ENCODE measurements at regions not wholly inside any gene's neighbourhood (a gene's known extent, or its start where the extent isn't known, plus 50 kb on each side); places are given as distances from the start of the nearest gene placed in this dataset.
"Not testable (repeated sequence)": the region's sequence is repeated elsewhere in the genome, so short reads cannot be mapped to it uniquely, and the experiment has no call there.

DNA sequence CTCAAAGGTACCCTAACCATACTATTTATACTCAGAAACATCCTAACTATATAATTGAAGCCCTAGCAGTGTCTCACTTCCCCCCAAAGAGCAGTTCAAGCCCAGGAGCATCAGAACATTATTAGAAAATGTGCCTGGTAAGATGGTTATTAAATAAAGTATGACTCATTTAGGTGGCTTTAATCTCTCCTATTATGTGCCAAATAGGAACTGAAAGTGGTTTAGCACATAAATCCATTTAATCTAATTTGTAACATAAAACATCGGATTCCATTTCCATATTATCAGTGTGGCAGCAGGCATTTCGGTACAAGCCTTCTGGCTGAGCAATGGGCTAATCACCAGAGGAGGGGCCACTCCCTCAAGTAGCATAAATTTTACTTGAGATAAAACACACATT lies 395.2 kb upstream of the TMTC1 start:
- no peaks in the 10 kb centered on the region for H3K4me1 ChIP-seq (ENCODE audit: control insufficient read depth in 2 of 2, insufficient read depth in 2 of 2, low read length in 2 of 2)
- H3K27ac ChIP-seq (ENCODE audit: low read depth in 2 of 2, low read length in 2 of 2) = no peak overlapping the region
- H3K9ac ChIP-seq (ENCODE audit: low read depth in 1 of 2, low read length in 2 of 2) = no peak overlapping the region
- H3K4me3 ChIP-seq (ENCODE audit: low read length in 2 of 2) = no peak overlapping the region
- H3K9me3 ChIP-seq (ENCODE audit: control insufficient read depth in 2 of 2, low read length in 2 of 2) = peaks cover 0 to 3% of the 10 kb centered on the region in 2 donors
- no peaks in the 10 kb centered on the region for H3K36me3 ChIP-seq (ENCODE audit: control insufficient read depth in 2 of 2, insufficient read depth in 2 of 2, low read length in 2 of 2)
- no peaks in the 10 kb centered on the region for H3K27me3 ChIP-seq (ENCODE audit: control insufficient read depth in 2 of 2, insufficient read depth in 2 of 2, low read length in 2 of 2)

DNA sequence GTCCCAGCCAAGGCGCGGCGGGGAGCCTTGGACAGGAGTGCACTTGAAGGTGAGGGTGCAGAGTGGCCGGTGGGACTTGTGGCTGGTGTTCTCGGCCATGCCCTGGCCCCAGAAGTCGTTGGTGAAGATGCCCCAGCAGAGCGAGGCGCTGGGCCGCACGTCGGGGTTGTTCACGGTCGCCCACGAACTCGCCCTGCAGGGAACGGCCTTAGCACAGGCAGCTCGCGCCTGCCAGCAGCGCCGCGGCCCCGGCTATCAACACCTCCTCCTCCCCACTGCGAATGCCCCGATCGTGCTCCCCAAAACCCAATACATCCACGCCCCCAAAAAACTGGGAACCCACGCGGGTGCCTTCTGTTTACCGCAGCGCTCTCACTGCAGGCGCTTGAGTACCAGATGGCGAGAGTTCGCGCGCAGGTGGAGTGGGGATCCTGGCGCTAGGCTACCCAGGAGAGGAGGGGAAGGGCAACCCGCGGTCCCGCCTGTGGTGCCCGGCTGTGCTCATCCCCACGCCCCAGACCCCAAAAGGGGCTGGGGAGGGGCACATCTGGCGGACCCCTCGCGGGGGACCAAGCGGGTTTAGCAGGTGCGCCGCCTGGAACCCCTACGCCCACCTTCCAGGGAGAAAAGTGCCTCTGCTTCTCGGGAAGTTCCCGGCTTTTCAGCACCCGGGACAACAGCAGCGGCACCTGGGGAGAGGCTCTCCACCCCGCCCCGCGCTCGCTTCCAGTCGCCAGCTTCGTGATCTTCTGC lies 386.3 kb upstream of the TMTC1 start:
- H3K27ac ChIP-seq (ENCODE audit: low read depth in 2 of 2, low read length in 2 of 2) = no peak overlapping the region
- no peak overlapping the region for H3K9ac ChIP-seq (ENCODE audit: low read depth in 1 of 2, low read length in 2 of 2)
- H3K9me3 ChIP-seq (ENCODE audit: control insufficient read depth in 2 of 2, low read length in 2 of 2) = no peaks in the 10 kb centered on the region
- H3K4me1 ChIP-seq (ENCODE audit: control insufficient read depth in 2 of 2, insufficient read depth in 2 of 2, low read length in 2 of 2) = no peaks in the 10 kb centered on the region
- no peaks in the 10 kb centered on the region for H3K36me3 ChIP-seq (ENCODE audit: control insufficient read depth in 2 of 2, insufficient read depth in 2 of 2, low read length in 2 of 2)
- H3K4me3 ChIP-seq (ENCODE audit: low read length in 2 of 2) = no peak overlapping the region
- no peaks in the 10 kb centered on the region for H3K27me3 ChIP-seq (ENCODE audit: control insufficient read depth in 2 of 2, insufficient read depth in 2 of 2, low read length in 2 of 2)

DNA sequence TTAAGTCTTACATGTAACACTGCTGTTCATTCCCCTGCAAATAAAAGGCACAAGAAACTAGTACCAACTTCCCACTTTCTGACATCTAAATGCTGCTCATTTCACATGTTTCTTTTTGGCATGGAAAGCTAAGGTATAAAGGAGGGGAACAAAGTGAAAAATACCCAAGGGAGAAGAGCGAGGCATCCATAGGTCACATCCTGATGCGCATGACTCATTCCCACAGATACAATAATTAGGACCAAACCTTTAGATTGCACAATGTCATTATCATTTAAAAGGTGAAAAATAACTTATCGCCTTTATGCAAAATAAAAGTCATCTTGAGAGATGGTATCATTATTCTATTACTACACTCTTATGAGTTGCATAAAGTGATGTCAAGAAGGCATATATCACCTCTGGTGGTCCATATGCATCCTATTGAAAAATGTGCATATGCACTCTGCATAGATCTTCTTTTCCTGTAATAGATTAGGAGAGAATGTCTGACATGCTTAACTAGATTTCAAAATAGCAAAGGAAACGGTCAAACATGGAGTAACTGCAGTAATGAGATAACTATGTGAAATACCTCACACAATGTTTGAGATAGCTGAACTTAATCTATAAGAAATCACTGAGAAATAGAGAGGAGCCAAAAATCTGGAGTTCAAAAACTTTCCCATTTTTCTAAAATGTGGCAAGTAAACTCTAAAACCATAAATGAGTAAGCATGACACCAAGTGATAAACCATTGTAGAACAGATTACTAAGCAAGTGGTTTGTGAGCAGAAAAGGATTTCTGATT lies 382.5 kb upstream of the TMTC1 start:
- H3K9me3 ChIP-seq (ENCODE audit: control insufficient read depth in 2 of 2, low read length in 2 of 2) = no peaks in the 10 kb centered on the region
- no peaks in the 10 kb centered on the region for H3K36me3 ChIP-seq (ENCODE audit: control insufficient read depth in 2 of 2, insufficient read depth in 2 of 2, low read length in 2 of 2)
- no peak overlapping the region for H3K4me3 ChIP-seq (ENCODE audit: low read length in 2 of 2)
- no peak overlapping the region for H3K9ac ChIP-seq (ENCODE audit: low read depth in 1 of 2, low read length in 2 of 2)
- H3K27me3 ChIP-seq (ENCODE audit: control insufficient read depth in 2 of 2, insufficient read depth in 2 of 2, low read length in 2 of 2) = no peaks in the 10 kb centered on the region
- H3K4me1 ChIP-seq (ENCODE audit: control insufficient read depth in 2 of 2, insufficient read depth in 2 of 2, low read length in 2 of 2) = no peaks in the 10 kb centered on the region
- H3K27ac ChIP-seq (ENCODE audit: low read depth in 2 of 2, low read length in 2 of 2) = no peak overlapping the region

DNA sequence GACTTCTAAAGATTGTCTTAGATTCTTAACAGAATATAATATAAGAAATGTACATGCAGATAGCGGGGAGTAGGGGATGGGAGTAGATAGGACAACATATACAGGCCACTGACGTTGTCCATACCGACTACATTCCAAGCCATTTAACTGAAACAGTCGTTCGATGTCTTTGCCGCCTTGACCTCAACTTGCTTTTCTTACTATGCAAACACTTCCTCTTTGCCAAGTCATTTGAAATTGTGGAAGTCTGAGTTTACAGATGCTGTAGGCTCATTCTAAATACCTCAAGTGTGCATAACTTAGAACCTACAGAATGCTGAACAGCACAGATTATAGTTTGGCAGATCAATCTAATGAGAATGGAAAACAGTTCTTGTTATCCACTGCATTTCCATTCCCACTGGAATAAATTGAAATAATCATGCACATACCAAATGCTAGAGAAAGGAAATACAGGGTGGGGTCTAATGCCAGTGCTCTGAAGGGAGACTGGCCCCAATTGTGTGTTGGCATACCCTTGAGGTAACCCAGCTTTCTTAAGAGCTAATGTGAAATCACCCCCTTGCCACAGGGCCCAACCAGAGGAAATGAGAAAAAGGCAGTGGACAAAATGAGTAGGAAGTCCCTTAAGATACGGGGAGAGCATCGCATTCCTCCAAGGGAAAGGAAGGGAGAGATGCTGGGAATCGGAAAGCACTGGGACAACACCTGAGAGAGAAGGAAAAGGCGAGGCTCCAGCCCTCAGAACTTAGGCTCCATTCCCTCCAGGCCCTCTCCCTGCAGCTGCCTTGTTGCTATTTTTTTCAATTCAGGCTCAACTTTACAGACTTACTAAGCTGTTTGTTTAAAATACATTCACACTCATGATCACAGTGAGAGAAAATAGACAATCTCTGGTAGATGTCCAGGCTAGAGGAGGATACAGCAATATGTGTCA lies 380.9 kb upstream of the TMTC1 start:
- H3K4me1 ChIP-seq (ENCODE audit: control insufficient read depth in 2 of 2, insufficient read depth in 2 of 2, low read length in 2 of 2) = no peaks in the 10 kb centered on the region
- no peaks in the 10 kb centered on the region for H3K9me3 ChIP-seq (ENCODE audit: control insufficient read depth in 2 of 2, low read length in 2 of 2)
- H3K36me3 ChIP-seq (ENCODE audit: control insufficient read depth in 2 of 2, insufficient read depth in 2 of 2, low read length in 2 of 2) = no peaks in the 10 kb centered on the region
- H3K4me3 ChIP-seq (ENCODE audit: low read length in 2 of 2) = no peak overlapping the region
- H3K27ac ChIP-seq (ENCODE audit: low read depth in 2 of 2, low read length in 2 of 2) = no peak overlapping the region
- no peak overlapping the region for H3K9ac ChIP-seq (ENCODE audit: low read depth in 1 of 2, low read length in 2 of 2)
- no peaks in the 10 kb centered on the region for H3K27me3 ChIP-seq (ENCODE audit: control insufficient read depth in 2 of 2, insufficient read depth in 2 of 2, low read length in 2 of 2)

DNA sequence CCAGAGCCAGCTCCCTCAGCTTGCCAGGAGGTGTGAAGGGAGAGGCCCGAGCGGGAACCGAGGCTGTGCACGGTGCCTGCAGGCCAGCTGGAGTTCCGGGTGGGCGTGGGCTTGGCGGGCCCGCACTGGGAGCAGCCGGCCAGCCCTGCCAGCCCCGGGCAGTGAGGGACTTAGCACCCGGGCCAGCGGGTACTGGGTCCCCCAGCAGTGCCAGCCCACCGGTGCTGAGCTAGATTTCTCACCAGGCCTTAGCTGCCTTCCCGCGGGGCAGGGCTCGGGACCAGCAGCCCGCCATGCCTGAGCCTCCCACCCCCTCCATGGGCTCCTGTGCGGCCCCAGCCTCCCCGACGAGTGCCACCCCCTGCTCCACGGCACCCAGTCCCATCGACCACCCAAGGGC lies 373.1 kb upstream of the TMTC1 start:
- not testable (repeated sequence) for H3K4me3 ChIP-seq (ENCODE audit: low read length in 2 of 2); H3K9ac ChIP-seq (ENCODE audit: low read depth in 1 of 2, low read length in 2 of 2); H3K27me3 ChIP-seq (ENCODE audit: control insufficient read depth in 2 of 2, insufficient read depth in 2 of 2, low read length in 2 of 2); H3K27ac ChIP-seq (ENCODE audit: low read depth in 2 of 2, low read length in 2 of 2); H3K4me1 ChIP-seq (ENCODE audit: control insufficient read depth in 2 of 2, insufficient read depth in 2 of 2, low read length in 2 of 2); H3K9me3 ChIP-seq (ENCODE audit: control insufficient read depth in 2 of 2, low read length in 2 of 2); H3K36me3 ChIP-seq (ENCODE audit: control insufficient read depth in 2 of 2, insufficient read depth in 2 of 2, low read length in 2 of 2)

DNA sequence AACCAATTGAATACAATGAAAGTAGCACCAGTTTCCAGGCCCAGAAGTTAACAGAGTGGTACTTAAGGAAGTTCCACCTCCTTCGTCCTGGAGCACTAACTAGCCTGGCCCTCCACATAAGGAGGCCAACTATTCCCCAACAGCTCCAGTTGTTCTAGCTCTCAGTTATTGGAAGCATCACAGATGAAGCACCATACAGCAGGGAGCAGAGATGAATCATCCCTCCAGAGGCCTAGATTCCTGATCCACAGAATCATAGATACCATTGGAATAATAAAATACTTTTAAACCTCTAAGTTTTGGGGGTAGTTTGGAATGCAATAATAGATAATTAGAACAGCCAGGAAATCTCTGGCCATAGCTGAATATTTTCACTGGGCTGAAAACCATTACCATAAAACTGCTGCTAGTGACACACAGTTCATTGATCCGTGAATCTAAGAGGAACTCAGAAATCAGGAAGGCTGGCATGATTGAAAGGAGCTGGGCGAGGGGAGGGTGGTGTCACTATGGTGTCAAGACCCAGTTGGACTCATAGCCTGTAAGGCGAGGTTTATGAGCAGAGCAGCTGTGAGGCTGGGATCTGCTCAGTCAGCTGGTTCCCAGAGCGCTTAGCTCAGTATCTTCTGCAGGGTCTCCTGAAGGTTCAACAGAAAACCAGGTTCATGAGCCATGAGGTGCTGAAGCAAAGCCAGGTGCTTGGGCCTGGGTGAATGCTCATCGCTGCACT lies 371.4 kb upstream of the TMTC1 start:
- no peaks in the 10 kb centered on the region for H3K27me3 ChIP-seq (ENCODE audit: control insufficient read depth in 2 of 2, insufficient read depth in 2 of 2, low read length in 2 of 2)
- no peak overlapping the region for H3K27ac ChIP-seq (ENCODE audit: low read depth in 2 of 2, low read length in 2 of 2)
- no peaks in the 10 kb centered on the region for H3K36me3 ChIP-seq (ENCODE audit: control insufficient read depth in 2 of 2, insufficient read depth in 2 of 2, low read length in 2 of 2)

DNA sequence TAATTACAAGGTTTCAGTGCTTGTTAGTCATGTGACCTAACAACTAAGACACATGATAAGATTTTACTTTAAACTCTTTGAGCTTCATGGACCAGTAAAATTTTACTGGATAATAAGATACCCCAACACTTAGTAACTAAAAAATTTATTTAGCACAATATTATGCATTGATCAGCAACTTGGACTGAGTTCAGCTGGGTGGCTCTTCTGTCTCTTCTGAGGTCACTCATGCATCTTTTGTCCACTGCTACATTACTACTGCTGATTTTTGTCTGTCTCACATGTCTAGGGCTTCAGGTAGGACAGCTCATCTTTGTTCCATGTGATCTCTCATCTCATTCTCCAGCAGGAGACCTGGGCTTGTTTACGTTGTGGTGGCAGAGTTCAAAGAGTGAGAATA lies 370.2 kb upstream of the TMTC1 start:
- Histone ChIP-seq H3K27ac (ENCODE audit: low read depth in 2 of 2, low read length in 2 of 2) (no peak overlapping the region), H3K9me3 (ENCODE audit: control insufficient read depth in 2 of 2, low read length in 2 of 2) (no peaks in the 10 kb centered on the region), H3K36me3 (ENCODE audit: control insufficient read depth in 2 of 2, insufficient read depth in 2 of 2, low read length in 2 of 2) (no peaks in the 10 kb centered on the region), H3K27me3 (ENCODE audit: control insufficient read depth in 2 of 2, insufficient read depth in 2 of 2, low read length in 2 of 2) (no peaks in the 10 kb centered on the region), H3K4me1 (ENCODE audit: control insufficient read depth in 2 of 2, insufficient read depth in 2 of 2, low read length in 2 of 2) (no peaks in the 10 kb centered on the region), H3K9ac (ENCODE audit: low read depth in 1 of 2, low read length in 2 of 2) (no peak overlapping the region), H3K4me3 (ENCODE audit: low read length in 2 of 2) (no peak overlapping the region)

More for the DNA sequence above, 371.4 kb upstream of the TMTC1 start:
- Histone ChIP-seq H3K9me3 (ENCODE audit: control insufficient read depth in 2 of 2, low read length in 2 of 2) (no peaks in the 10 kb centered on the region), H3K4me1 (ENCODE audit: control insufficient read depth in 2 of 2, insufficient read depth in 2 of 2, low read length in 2 of 2) (no peaks in the 10 kb centered on the region), H3K4me3 (ENCODE audit: low read length in 2 of 2) (no peak overlapping the region), H3K9ac (ENCODE audit: low read depth in 1 of 2, low read length in 2 of 2) (no peak overlapping the region)

DNA sequence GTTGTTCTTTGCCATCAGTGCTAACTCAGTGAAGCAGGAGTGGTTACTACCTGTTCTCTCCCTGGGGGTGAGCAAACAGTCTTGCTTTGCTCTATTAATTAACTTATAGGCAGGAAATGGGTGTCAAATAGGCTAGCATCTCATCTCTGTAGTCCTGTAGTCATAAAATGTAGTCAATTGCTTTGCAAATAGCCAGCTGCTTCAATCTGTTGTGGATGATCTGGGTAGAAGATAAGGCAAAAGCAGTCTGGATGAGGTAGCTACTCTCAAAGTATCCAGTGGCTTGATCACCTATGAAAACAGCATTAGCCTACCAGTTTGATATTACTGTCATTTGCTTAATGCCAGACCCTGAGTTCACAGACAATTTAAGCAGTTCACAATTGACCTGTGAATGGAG lies 369.0 kb upstream of the TMTC1 start:
- Histone ChIP-seq H3K36me3 (ENCODE audit: control insufficient read depth in 2 of 2, insufficient read depth in 2 of 2, low read length in 2 of 2) (no peaks in the 10 kb centered on the region), H3K4me1 (ENCODE audit: control insufficient read depth in 2 of 2, insufficient read depth in 2 of 2, low read length in 2 of 2) (no peaks in the 10 kb centered on the region), H3K27me3 (ENCODE audit: control insufficient read depth in 2 of 2, insufficient read depth in 2 of 2, low read length in 2 of 2) (no peaks in the 10 kb centered on the region), H3K27ac (ENCODE audit: low read depth in 2 of 2, low read length in 2 of 2) (no peak overlapping the region), H3K4me3 (ENCODE audit: low read length in 2 of 2) (no peak overlapping the region), H3K9ac (ENCODE audit: low read depth in 1 of 2, low read length in 2 of 2) (no peak overlapping the region), H3K9me3 (ENCODE audit: control insufficient read depth in 2 of 2, low read length in 2 of 2) (no peaks in the 10 kb centered on the region)

DNA sequence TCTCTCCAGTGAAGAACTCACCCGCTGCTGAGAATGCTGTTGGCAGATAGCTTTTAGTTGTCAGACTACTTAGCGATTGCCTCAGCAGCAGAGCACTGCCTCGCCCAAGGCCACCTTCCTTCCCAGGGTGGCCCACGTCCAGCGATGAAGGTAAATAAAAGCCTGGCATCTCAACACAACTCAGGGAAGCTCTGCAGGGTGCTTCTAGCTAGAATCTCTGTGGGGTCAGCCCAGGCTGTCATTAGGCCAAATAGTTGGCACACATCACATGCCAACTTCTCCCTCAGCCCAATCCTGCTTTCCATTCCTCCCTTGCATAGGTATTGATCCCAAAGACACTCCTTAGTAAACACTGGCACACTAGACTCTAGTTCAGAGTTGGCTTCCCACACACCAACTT lies 368.1 kb upstream of the TMTC1 start:
- H3K4me1 ChIP-seq (ENCODE audit: control insufficient read depth in 2 of 2, insufficient read depth in 2 of 2, low read length in 2 of 2) = no peaks in the 10 kb centered on the region
- no peak overlapping the region for H3K4me3 ChIP-seq (ENCODE audit: low read length in 2 of 2)
- H3K27ac ChIP-seq (ENCODE audit: low read depth in 2 of 2, low read length in 2 of 2) = no peak overlapping the region
- H3K9me3 ChIP-seq (ENCODE audit: control insufficient read depth in 2 of 2, low read length in 2 of 2) = no peaks in the 10 kb centered on the region
- H3K36me3 ChIP-seq (ENCODE audit: control insufficient read depth in 2 of 2, insufficient read depth in 2 of 2, low read length in 2 of 2) = no peaks in the 10 kb centered on the region
- H3K9ac ChIP-seq (ENCODE audit: low read depth in 1 of 2, low read length in 2 of 2) = no peak overlapping the region
- H3K27me3 ChIP-seq (ENCODE audit: control insufficient read depth in 2 of 2, insufficient read depth in 2 of 2, low read length in 2 of 2) = no peaks in the 10 kb centered on the region

All from mucosa of rectum (tissue), 2 donors.